ENCODE measurements at regions not wholly inside any gene's neighbourhood (a gene's known extent, or its start where the extent isn't known, plus 50 kb on each side); places are given as distances from the start of the nearest gene placed in this dataset.
"Not testable (repeated sequence)": the region's sequence is repeated elsewhere in the genome, so short reads cannot be mapped to it uniquely, and the experiment has no call there.

DNA sequence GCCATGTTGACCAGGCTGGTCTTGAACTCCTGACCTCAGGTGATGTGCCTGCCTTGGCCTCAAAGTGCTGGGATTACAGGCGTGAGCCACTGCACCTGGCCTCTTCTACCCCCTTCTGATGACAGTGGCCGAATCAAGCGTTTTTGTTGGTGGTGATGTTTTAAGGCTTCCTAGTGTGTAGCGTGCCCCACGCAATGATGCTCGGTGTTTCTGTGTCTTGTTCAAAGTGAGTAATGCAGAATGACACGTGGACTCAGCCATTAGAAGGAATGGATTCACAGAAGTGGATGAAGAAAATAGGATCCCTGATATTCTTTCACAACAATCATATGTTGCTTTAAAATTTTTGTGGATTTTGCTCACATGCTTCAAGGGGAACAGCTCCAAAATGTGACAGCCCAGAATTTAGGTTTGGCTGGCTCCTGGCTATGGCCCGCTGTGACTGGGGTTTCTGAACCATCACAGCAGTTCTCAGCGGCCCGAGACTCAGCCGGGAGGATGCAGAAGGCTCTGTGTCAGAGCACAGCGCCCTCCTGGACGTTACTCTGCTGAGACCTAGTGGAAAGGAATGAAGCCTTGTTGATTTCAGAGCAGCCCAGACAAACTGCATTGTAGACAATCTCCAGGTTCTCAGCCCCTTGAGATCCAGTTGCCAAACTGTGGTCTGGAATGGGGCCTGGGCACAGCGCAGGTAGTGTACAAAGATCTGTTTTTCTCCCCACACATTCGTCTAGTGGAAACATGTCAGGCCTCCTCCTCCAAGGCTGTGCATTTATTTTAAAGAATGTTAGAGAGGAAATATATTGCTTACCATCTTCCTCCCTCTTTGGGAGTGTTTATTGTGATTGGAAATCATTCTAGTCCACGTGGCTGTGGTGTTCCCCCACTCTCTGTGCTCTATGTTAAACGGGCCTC is 57.6 kb upstream of the TIAM2 start:
- Histone ChIP-seq H3K4me2 (replicated peaks; ENCODE audit: low read depth, low read length, poor library complexity, severe bottlenecking) (no peak overlapping the region), H4K20me1 (ENCODE audit: control insufficient read depth, insufficient read depth, low read length, poor library complexity, severe bottlenecking) (no peaks in the 10 kb centered on the region), H3K4me1 (ENCODE audit: control insufficient read depth in 2 of 2, insufficient read depth in 2 of 2, low read length in 2 of 2) (no peaks in the 10 kb centered on the region), H3K36me3 (replicated peaks in 1 of 2; ENCODE audit: control extremely low read depth in 1 of 2, control insufficient read depth in 1 of 2, extremely low read depth in 1 of 2, insufficient read depth in 2 of 2, low read length in 1 of 2) (no peaks in the 10 kb centered on the region), H3K9me3 (ENCODE audit: control extremely low read depth in 1 of 3, control insufficient read depth in 2 of 3, insufficient read depth in 1 of 3, low read length in 2 of 3) (no peaks in the 10 kb centered on the region), H3K27me3 (replicated peaks in 1 of 4; ENCODE audit: control extremely low read depth in 1 of 4, control insufficient read depth in 3 of 4, insufficient read depth in 4 of 4, low read length in 3 of 4) (no peaks in the 10 kb centered on the region), H3K4me3 (ENCODE audit: control extremely low read depth in 1 of 5, extremely low read depth in 1 of 5, insufficient read depth in 1 of 5, low read depth in 2 of 5, low read length in 4 of 5) (no peak overlapping the region), H3K27ac (ENCODE audit: low read length in 2 of 2) (no peak overlapping the region), H3K9ac (ENCODE audit: low read length) (no peak overlapping the region), H3K79me2 (ENCODE audit: control insufficient read depth, insufficient read depth, low read length) (no peaks in the 10 kb centered on the region), H2AFZ (ENCODE audit: insufficient read depth, low read depth, low read length, poor library complexity, severe bottlenecking) (no peak overlapping the region)
- ChIA-PET POLR2A (no interaction called here), CTCF (no interaction called here)
- intact Hi-C loops (cut with micrococcal nuclease) = no loop called here
- Mint-ChIP-seq H3K4me3 (no peak overlapping the region), H3K27ac (no peak overlapping the region), H3K4me1 (peaks cover 3% of the 10 kb centered on the region), H3K9me3 (ENCODE audit: insufficient read depth) (no peaks in the 10 kb centered on the region), H3K27me3 (no peaks in the 10 kb centered on the region)
- TF ChIP-seq, protein P1, sequence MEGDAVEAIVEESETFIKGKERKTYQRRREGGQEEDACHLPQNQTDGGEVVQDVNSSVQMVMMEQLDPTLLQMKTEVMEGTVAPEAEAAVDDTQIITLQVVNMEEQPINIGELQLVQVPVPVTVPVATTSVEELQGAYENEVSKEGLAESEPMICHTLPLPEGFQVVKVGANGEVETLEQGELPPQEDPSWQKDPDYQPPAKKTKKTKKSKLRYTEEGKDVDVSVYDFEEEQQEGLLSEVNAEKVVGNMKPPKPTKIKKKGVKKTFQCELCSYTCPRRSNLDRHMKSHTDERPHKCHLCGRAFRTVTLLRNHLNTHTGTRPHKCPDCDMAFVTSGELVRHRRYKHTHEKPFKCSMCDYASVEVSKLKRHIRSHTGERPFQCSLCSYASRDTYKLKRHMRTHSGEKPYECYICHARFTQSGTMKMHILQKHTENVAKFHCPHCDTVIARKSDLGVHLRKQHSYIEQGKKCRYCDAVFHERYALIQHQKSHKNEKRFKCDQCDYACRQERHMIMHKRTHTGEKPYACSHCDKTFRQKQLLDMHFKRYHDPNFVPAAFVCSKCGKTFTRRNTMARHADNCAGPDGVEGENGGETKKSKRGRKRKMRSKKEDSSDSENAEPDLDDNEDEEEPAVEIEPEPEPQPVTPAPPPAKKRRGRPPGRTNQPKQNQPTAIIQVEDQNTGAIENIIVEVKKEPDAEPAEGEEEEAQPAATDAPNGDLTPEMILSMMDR (IDR thresholded peaks at IDR 0.05) = no peak
- TF ChIP-seq EZH2 (IDR thresholded peaks at IDR 0.05; ENCODE audit: borderline replicate concordance, insufficient read depth, low read depth, low read length, poor library complexity, severe bottlenecking) = no peak
- ATAC-seq (ENCODE audit: low read depth) = no peak
- WGBS (ENCODE audit: insufficient coverage) = 79% methylated on average over 11 of the region's 17 CpGs
- DNase-seq = no peak

DNA sequence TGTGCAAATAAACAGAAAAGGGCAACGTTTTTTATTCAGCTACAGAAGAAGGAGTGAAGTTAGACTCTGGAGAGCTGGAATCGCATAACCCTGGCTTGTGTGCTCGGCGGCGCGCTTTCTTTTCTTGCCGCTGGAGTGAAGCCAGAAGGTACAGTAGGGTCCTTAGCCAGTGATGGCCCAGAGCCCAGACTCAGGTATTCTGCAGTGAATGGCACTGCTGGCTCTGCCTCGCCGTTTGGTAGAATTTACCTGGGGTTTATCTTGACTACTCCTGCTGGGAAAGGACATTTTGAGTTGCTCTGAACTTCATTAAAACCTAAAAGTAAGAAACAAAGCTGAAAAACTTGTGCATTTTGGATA is 56.9 kb upstream of the TIAM2 start:
- 92% methylated on average over 7 of the region's 9 CpGs for WGBS (ENCODE audit: insufficient coverage)
- H3K9ac ChIP-seq (ENCODE audit: low read length) = no peak overlapping the region
- H3K27ac ChIP-seq (ENCODE audit: low read length in 2 of 2) = no peak overlapping the region
- H3K4me1 ChIP-seq (ENCODE audit: control insufficient read depth in 2 of 2, insufficient read depth in 2 of 2, low read length in 2 of 2) = no peaks in the 10 kb centered on the region
- H4K20me1 ChIP-seq (ENCODE audit: control insufficient read depth, insufficient read depth, low read length, poor library complexity, severe bottlenecking) = no peaks in the 10 kb centered on the region
- H3K4me3 Mint-ChIP-seq = no peak overlapping the region
- H3K4me2 ChIP-seq (replicated peaks; ENCODE audit: low read depth, low read length, poor library complexity, severe bottlenecking) = no peak overlapping the region
- ATAC-seq (ENCODE audit: low read depth) (no peak), DNase-seq (no peak)
- ChIA-PET CTCF (no interaction called here), POLR2A (no interaction called here)
- no peaks in the 10 kb centered on the region for H3K27me3 Mint-ChIP-seq
- TF ChIP-seq, protein P1 (IDR thresholded peaks at IDR 0.05) = no peak
- no peak for TF ChIP-seq EZH2 (IDR thresholded peaks at IDR 0.05; ENCODE audit: borderline replicate concordance, insufficient read depth, low read depth, low read length, poor library complexity, severe bottlenecking)
- intact Hi-C loops (cut with micrococcal nuclease) = no loop called here
- no peak overlapping the region for H3K27ac Mint-ChIP-seq
- H3K79me2 ChIP-seq (ENCODE audit: control insufficient read depth, insufficient read depth, low read length) = no peaks in the 10 kb centered on the region
- no peaks in the 10 kb centered on the region for H3K4me1 Mint-ChIP-seq
- no peaks in the 10 kb centered on the region for H3K9me3 ChIP-seq (ENCODE audit: control extremely low read depth in 1 of 3, control insufficient read depth in 2 of 3, insufficient read depth in 1 of 3, low read length in 2 of 3)
- H3K27me3 ChIP-seq (replicated peaks in 1 of 4; ENCODE audit: control extremely low read depth in 1 of 4, control insufficient read depth in 3 of 4, insufficient read depth in 4 of 4, low read length in 3 of 4) = no peaks in the 10 kb centered on the region
- no peak overlapping the region for H3K4me3 ChIP-seq (ENCODE audit: control extremely low read depth in 1 of 5, extremely low read depth in 1 of 5, insufficient read depth in 1 of 5, low read depth in 2 of 5, low read length in 4 of 5)
- no peak overlapping the region for H2AFZ ChIP-seq (ENCODE audit: insufficient read depth, low read depth, low read length, poor library complexity, severe bottlenecking)
- H3K9me3 Mint-ChIP-seq (ENCODE audit: insufficient read depth) = no peaks in the 10 kb centered on the region
- H3K36me3 ChIP-seq (replicated peaks in 1 of 2; ENCODE audit: control extremely low read depth in 1 of 2, control insufficient read depth in 1 of 2, extremely low read depth in 1 of 2, insufficient read depth in 2 of 2, low read length in 1 of 2) = no peaks in the 10 kb centered on the region

DNA sequence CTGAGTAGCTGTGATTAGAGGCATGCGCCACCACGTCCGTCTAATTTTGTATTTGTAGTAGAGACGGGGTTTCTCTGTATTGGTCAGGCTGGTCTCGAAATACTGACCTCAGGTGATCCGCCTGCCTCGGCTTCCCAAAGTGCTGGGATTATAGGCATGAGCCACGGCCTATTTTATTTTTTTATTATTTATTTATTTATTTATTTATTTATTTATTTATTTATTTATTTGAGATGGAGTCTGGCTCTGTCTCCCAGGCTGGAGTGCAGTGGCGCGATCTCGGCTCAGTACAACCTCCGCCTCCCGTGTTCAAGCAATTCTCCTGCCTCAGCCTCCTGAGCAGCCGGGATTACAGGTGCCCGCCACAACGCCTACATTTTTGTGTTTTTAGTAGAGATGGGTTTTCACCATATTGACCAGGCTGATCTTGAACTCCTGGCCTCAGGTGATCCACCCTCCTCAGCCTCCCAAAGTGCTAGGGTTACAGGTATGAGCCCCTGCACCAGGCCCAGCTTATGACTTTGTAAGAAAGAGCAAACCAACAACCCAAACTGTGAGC is 56.3 kb upstream of the TIAM2 start:
- H3K27me3 ChIP-seq (replicated peaks in 1 of 4; ENCODE audit: control extremely low read depth in 1 of 4, control insufficient read depth in 3 of 4, insufficient read depth in 4 of 4, low read length in 3 of 4); intact Hi-C loops (cut with micrococcal nuclease); H3K9me3 Mint-ChIP-seq (ENCODE audit: insufficient read depth); H3K4me3 Mint-ChIP-seq; H3K79me2 ChIP-seq (ENCODE audit: control insufficient read depth, insufficient read depth, low read length); H3K9ac ChIP-seq (ENCODE audit: low read length); H3K4me1 Mint-ChIP-seq; H3K9me3 ChIP-seq (ENCODE audit: control extremely low read depth in 1 of 3, control insufficient read depth in 2 of 3, insufficient read depth in 1 of 3, low read length in 2 of 3); H3K4me1 ChIP-seq (ENCODE audit: control insufficient read depth in 2 of 2, insufficient read depth in 2 of 2, low read length in 2 of 2); H4K20me1 ChIP-seq (ENCODE audit: control insufficient read depth, insufficient read depth, low read length, poor library complexity, severe bottlenecking); H3K27me3 Mint-ChIP-seq; H3K27ac Mint-ChIP-seq; POLR2A ChIA-PET; H3K4me3 ChIP-seq (ENCODE audit: control extremely low read depth in 1 of 5, extremely low read depth in 1 of 5, insufficient read depth in 1 of 5, low read depth in 2 of 5, low read length in 4 of 5); H3K36me3 ChIP-seq (replicated peaks in 1 of 2; ENCODE audit: control extremely low read depth in 1 of 2, control insufficient read depth in 1 of 2, extremely low read depth in 1 of 2, insufficient read depth in 2 of 2, low read length in 1 of 2); DNase-seq; H3K27ac ChIP-seq (ENCODE audit: low read length in 2 of 2); H3K4me2 ChIP-seq (replicated peaks; ENCODE audit: low read depth, low read length, poor library complexity, severe bottlenecking); H2AFZ ChIP-seq (ENCODE audit: insufficient read depth, low read depth, low read length, poor library complexity, severe bottlenecking); ATAC-seq (ENCODE audit: low read depth): not testable (repeated sequence)
- CTCF ChIA-PET = interaction anchor here (1.1 kb wide), 1 partner anchor 11 kb away, joined by 3 read pairs; no protein-coding TSS in a partner anchor
- 98% methylated on average over 11 of the region's 16 CpGs for WGBS (ENCODE audit: insufficient coverage)
